HL-60 (cell line): ENCODE measurements at regions not wholly inside any gene's neighbourhood (a gene's known extent, or its start where the extent isn't known, plus 50 kb on each side); places are given as distances from the start of the nearest gene placed in this dataset.

Source experiments
- DNase-seq, 2 experiments: peaks; one replicate each; pipeline ENCODE4 v3.0.0-alpha.2; 2010 to 2020; ENCODE audit warnings: low read depth in 1 of 2, low spot score in 1 of 2
- H3K27ac ChIP-seq: fragments of 250-450 bp; sonication (Bioruptor Pico); replicated peaks from 2 replicates; pipeline ENCODE4 v1.5.1; 2020; ENCODE audit warnings: mild to moderate bottlenecking, moderate library complexity
- H3K27me3 ChIP-seq: fragments of 250-450 bp; sonication (Bioruptor Pico); 2 replicates; pipeline ENCODE4 v1.5.1; 2021; ENCODE audit warnings: mild to moderate bottlenecking, moderate library complexity; ENCODE audit not compliant: insufficient read depth, poor library complexity, severe bottlenecking
- H3K4me3 ChIP-seq: replicated peaks from 2 replicates; pipeline ENCODE4 v1.5.1; 2011; ENCODE audit warnings: mild to moderate bottlenecking, control low read depth, low read length; ENCODE audit not compliant: insufficient read depth
- CTCF ChIP-seq: IDR thresholded peaks from one replicate; pipeline ENCODE4 v1.5.1; 2011; ENCODE audit warnings: low read length, control low read depth, inconsistent platforms; ENCODE audit not compliant: insufficient read depth
- GABPA ChIP-seq: IDR thresholded peaks from 2 replicates; pipeline ENCODE4 v1.6.1; 2012; ENCODE audit warnings: low read depth
- POLR2AphosphoS5 ChIP-seq: IDR thresholded peaks from 2 replicates; pipeline ENCODE4 v1.6.1; 2012; ENCODE audit warnings: low read depth
- REST ChIP-seq: IDR thresholded peaks from 2 replicates; pipeline ENCODE4 v1.6.1; 2012; ENCODE audit warnings: low read depth; ENCODE audit not compliant: insufficient replicate concordance
- SPI1 ChIP-seq: IDR thresholded peaks from 2 replicates; pipeline ENCODE4 v1.6.1; 2012; ENCODE audit warnings: low read depth, mild to moderate bottlenecking, borderline replicate concordance

GRCh38 chr6:51467231-51467952 is 620.0 kb downstream of the PKHD1 start:
- DNase-seq, result no peak
- H3K27ac ChIP-seq, result no peak overlapping the region

GRCh38 chr6:51468704-51469103 is 618.7 kb downstream of the PKHD1 start:
- H3K27ac ChIP-seq, result no peak overlapping the region
- DNase-seq, result no peak
- H3K27me3 ChIP-seq, result peaks cover 6% of the 10 kb centered on the region
- no peak overlapping the region for H3K4me3 ChIP-seq
- no peak for TF ChIP-seq SPI1
- TF ChIP-seq GABPA, result no peak
- no peak for TF ChIP-seq CTCF
- no peak for TF ChIP-seq POLR2AphosphoS5
- TF ChIP-seq REST, result no peak

More at GRCh38 chr6:51467231-51467952, 620.0 kb downstream of the PKHD1 start:
- Histone ChIP-seq H3K27me3 (peaks cover 6% of the 10 kb centered on the region), H3K4me3 (no peak overlapping the region)
- TF ChIP-seq REST (no peak), GABPA (no peak), POLR2AphosphoS5 (no peak), SPI1 (no peak), CTCF (no peak)

- H3K27me3 ChIP-seq, result peaks cover 6% of the 10 kb centered on the region
- no peak for TF ChIP-seq SPI1
- no peak for TF ChIP-seq REST
- TF ChIP-seq CTCF, result no peak
- no peak for TF ChIP-seq POLR2AphosphoS5
- no peak for TF ChIP-seq GABPA
- DNase-seq, result no peak
- no peak overlapping the region for H3K4me3 ChIP-seq
- no peak overlapping the region for H3K27ac ChIP-seq
Observed at GRCh38 chr6:51472745-51473487, 614.5 kb downstream of the PKHD1 start.
